ACC112 (cell line): ENCODE measurements at regions not wholly inside any gene's neighbourhood (a gene's known extent, or its start where the extent isn't known, plus 50 kb on each side); places are given as distances from the start of the nearest gene placed in this dataset.

Experiments used
- H2AFZ ChIP-seq: fragments of 200-600 bp; sonication (generic); one replicate; pipeline ENCODE4 v1.6.0; 2017; ENCODE audit warnings: antibody characterized with exemption, low read length; ENCODE audit not compliant: unreplicated experiment
- H3K27ac ChIP-seq: fragments of 200-600 bp; sonication (generic); 2 replicates; pipeline ENCODE4 v1.5.1; 2014; ENCODE audit warnings: low read depth, mild to moderate bottlenecking, antibody characterized with exemption, low read length, moderate library complexity
- H3K27me3 ChIP-seq: fragments of 200-600 bp; sonication (generic); 2 replicates; pipeline ENCODE4 v1.6.1; 2014; ENCODE audit warnings: mild to moderate bottlenecking, antibody characterized with exemption, low read length, moderate library complexity, mixed read lengths; ENCODE audit not compliant: insufficient read depth
- H3K36me3 ChIP-seq: fragments of 200-600 bp; sonication (generic); 2 replicates; pipeline ENCODE4 v1.6.1; 2016; ENCODE audit warnings: mild to moderate bottlenecking, antibody characterized with exemption, low read length, moderate library complexity, mixed read lengths; ENCODE audit not compliant: insufficient read depth
- H3K4me1 ChIP-seq: fragments of 200-600 bp; sonication (generic); one replicate; pipeline ENCODE4 v1.6.1; 2016; ENCODE audit warnings: low read length, mixed read lengths; ENCODE audit not compliant: insufficient read depth, unreplicated experiment, control insufficient read depth
- H3K4me3 ChIP-seq: fragments of 200-600 bp; sonication (generic); 2 replicates; pipeline ENCODE4 v1.5.1; 2014; ENCODE audit warnings: mild to moderate bottlenecking, low read depth, low read length
- H3K79me2 ChIP-seq: fragments of 200-600 bp; sonication (generic); one replicate; pipeline ENCODE4 v1.6.0; 2016; ENCODE audit warnings: low read length; ENCODE audit not compliant: control insufficient read depth, unreplicated experiment, insufficient read depth

DNA sequence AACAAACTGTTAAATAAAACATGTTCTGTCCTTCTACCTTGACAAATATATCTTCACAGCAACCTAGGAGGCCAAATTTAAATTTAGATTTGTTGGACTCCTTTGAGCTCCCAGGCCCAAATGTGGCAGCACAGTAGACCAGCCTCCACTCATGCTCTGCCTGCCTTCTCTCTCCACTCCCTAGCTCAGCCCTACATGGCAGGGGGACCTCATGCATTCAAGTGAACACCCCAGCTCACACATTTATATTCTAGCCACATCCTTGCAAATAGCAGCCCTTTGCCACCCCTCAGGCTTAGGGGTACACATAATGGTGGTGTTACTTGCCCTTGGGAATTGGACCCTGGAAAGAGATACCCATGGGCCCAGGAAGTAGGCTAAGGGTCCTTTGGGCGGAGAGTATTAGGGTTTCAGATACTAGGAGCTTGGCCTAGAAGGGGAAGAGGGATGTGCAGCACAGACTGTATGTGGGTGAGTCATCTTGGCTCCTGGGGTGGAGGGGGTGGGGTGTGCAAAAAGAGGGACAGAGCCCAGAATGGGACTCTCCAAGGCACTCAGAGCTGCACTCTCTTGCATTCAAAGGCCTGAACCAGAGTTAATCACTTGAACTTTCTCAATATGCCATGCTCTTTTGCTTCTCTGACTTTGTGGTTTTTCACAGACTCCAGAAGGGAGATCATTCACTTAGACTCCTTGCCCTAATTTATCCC lies 268.4 kb upstream of the ROPN1 start:
- Histone ChIP-seq H3K27ac (peak overlapping the region; percentile 53), H3K4me3 (no peak overlapping the region), H3K79me2 (no peaks in the 10 kb centered on the region), H3K27me3 (no peaks in the 10 kb centered on the region), H3K36me3 (no peaks in the 10 kb centered on the region), H2AFZ (no peak overlapping the region), H3K4me1 (peaks cover 33% of the 10 kb centered on the region)

DNA sequence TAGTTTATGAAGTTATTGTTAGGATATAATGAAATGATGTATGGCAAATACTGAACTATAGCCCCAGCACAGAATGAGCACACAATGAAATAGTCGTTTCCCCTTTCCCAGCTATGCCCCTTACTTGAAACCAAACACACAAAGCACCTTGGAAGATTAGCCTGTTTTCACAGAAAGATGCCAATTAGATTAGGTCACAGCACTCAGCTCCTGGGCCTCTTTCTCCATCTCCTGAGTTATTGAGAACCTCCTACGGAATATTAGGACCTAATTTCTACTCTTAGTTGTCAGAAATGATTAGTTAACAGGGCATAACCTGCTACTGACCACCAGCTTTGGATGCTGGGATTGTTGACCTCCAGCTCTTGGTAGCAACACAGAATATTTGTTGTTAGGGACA lies 269.4 kb upstream of the ROPN1 start:
- no peak overlapping the region for H2AFZ ChIP-seq
- H3K27ac ChIP-seq, result peak overlapping the region; percentile 53; the same call in 1 of the 2 replicates
- H3K27me3 ChIP-seq, result no peaks in the 10 kb centered on the region
- H3K79me2 ChIP-seq, result no peaks in the 10 kb centered on the region
- no peaks in the 10 kb centered on the region for H3K36me3 ChIP-seq
- H3K4me1 ChIP-seq, result peaks cover 33% of the 10 kb centered on the region
- H3K4me3 ChIP-seq, result no peak overlapping the region

GRCh38 chr3:124263168-124263567 lies 271.2 kb upstream of the ROPN1 start:
- Histone ChIP-seq H3K36me3 (no peaks in the 10 kb centered on the region), H3K4me1 (peaks cover 33% of the 10 kb centered on the region), H3K27me3 (no peaks in the 10 kb centered on the region), H3K79me2 (no peaks in the 10 kb centered on the region), H3K27ac (peak overlapping the region; percentile 67), H3K4me3 (no peak overlapping the region), H2AFZ (peak overlapping the region; percentile 67)

DNA sequence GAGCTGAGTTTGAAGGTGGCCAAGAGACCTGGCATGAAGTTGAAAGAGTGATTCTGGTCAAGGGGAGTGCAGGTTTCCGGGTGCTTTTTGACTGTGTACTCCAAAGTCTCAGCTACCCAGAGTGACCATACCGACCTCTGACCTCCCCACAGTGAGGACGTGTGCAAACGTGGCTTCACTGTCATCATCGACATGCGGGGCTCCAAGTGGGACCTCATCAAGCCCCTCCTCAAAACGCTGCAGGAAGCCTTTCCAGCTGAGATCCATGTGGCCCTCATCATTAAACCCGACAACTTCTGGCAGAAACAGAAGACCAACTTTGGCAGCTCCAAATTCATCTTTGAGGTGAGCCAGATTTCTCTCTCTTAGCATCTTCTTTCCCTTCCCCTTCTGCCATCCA lies 272.4 kb upstream of the ROPN1 start:
- Histone ChIP-seq H3K27me3 (no peaks in the 10 kb centered on the region), H3K4me1 (peaks cover 33% of the 10 kb centered on the region), H3K27ac (no peak overlapping the region)

GRCh38 chr3:124266487-124266886 lies 274.6 kb upstream of the ROPN1 start:
- Histone ChIP-seq H2AFZ (no peak overlapping the region), H3K27ac (no peak overlapping the region), H3K4me3 (no peak overlapping the region), H3K79me2 (no peaks in the 10 kb centered on the region), H3K27me3 (no peaks in the 10 kb centered on the region), H3K36me3 (no peaks in the 10 kb centered on the region), H3K4me1 (peaks cover 15% of the 10 kb centered on the region)

More for the DNA sequence above, 272.4 kb upstream of the ROPN1 start:
- Histone ChIP-seq H2AFZ (no peak overlapping the region), H3K36me3 (no peaks in the 10 kb centered on the region), H3K4me3 (no peak overlapping the region), H3K79me2 (no peaks in the 10 kb centered on the region)

DNA sequence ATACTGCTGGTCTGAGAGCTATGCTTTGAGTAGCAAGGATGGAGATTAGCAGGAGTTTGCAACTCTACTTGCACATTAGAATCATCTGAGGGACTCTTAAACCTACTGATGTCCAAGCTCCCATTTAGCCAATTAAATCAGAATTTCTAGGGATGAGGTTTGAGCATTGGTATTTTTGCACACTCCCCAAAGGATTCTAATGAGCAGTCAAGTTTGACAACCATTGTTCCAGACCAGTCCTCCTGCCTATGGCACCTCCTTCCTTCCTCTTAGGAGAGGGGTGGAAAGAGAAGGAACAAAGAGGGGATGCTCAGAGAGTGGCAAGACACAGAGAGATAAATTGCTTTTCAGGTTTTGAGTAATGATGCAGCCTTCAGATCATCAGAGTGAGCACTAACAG lies 275.5 kb upstream of the ROPN1 start:
- Histone ChIP-seq H3K36me3 (no peaks in the 10 kb centered on the region), H3K4me1 (peaks cover 16% of the 10 kb centered on the region), H3K4me3 (no peak overlapping the region), H3K27ac (no peak overlapping the region), H3K79me2 (no peaks in the 10 kb centered on the region), H3K27me3 (no peaks in the 10 kb centered on the region), H2AFZ (no peak overlapping the region)

DNA sequence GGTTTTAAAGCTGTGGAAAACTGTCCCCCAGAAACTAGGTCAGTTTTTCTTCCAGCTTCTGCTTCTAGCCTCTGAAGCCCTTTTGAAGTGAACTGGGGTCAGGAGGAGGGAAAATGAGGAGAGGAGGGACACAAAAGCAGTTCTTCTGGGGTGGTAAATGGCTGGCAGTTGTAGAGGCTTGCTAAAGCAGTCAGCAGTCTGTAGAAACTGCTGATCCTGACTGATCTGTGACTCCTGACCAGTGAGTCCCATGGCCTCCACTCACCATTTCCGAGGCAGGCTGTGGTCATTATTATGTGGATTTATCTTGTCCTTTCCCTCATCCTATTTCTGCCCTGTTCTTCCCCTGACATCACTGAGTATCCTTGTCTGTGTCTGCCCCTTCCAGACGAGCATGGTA lies 276.4 kb upstream of the ROPN1 start:
- H3K27ac ChIP-seq, result no peak overlapping the region
- no peak overlapping the region for H2AFZ ChIP-seq
- H3K79me2 ChIP-seq, result no peaks in the 10 kb centered on the region
- H3K36me3 ChIP-seq, result no peaks in the 10 kb centered on the region
- peaks cover 14% of the 10 kb centered on the region for H3K4me1 ChIP-seq
- no peak overlapping the region for H3K4me3 ChIP-seq
- no peaks in the 10 kb centered on the region for H3K27me3 ChIP-seq

GRCh38 chr3:124269619-124270018 lies 277.7 kb upstream of the ROPN1 start:
- H2AFZ ChIP-seq, result no peak overlapping the region

GRCh38 chr3:124272605-124273151 lies 280.8 kb upstream of the ROPN1 start:
- no peaks in the 10 kb centered on the region for H3K36me3 ChIP-seq
- no peak overlapping the region for H3K4me3 ChIP-seq
- peaks cover 10% of the 10 kb centered on the region for H3K4me1 ChIP-seq
- no peak overlapping the region for H2AFZ ChIP-seq
- no peak overlapping the region for H3K27ac ChIP-seq
- H3K27me3 ChIP-seq, result no peaks in the 10 kb centered on the region
- H3K79me2 ChIP-seq, result no peaks in the 10 kb centered on the region

More at GRCh38 chr3:124269619-124270018, 277.7 kb upstream of the ROPN1 start:
- H3K79me2 ChIP-seq, result no peaks in the 10 kb centered on the region
- no peaks in the 10 kb centered on the region for H3K36me3 ChIP-seq
- no peak overlapping the region for H3K27ac ChIP-seq
- H3K4me1 ChIP-seq, result peaks cover 10% of the 10 kb centered on the region
- no peak overlapping the region for H3K4me3 ChIP-seq
- H3K27me3 ChIP-seq, result no peaks in the 10 kb centered on the region

DNA sequence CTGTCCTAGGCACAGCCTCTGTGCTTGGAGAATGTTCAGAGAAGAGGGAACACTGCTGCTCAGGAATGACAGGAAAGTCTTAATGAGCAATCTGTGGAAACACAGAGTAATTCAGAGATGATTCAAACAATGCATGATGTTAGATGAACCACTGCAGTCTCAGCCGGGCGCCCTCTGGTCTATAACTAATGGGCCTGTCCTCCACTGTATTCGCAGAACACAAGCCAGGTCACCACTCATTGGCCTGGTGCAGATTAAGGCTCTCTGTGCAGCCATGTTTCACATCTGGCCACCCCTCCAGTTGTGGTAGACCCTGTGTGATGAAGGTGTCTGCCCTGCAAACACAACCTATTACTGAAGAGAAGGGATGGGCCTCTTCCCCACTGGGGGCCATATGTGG lies 281.7 kb upstream of the ROPN1 start:
- Histone ChIP-seq H3K27me3 (no peaks in the 10 kb centered on the region), H3K36me3 (no peaks in the 10 kb centered on the region), H3K79me2 (no peaks in the 10 kb centered on the region), H2AFZ (no peak overlapping the region), H3K27ac (no peak overlapping the region), H3K4me1 (peaks cover 10% of the 10 kb centered on the region), H3K4me3 (no peak overlapping the region)

DNA sequence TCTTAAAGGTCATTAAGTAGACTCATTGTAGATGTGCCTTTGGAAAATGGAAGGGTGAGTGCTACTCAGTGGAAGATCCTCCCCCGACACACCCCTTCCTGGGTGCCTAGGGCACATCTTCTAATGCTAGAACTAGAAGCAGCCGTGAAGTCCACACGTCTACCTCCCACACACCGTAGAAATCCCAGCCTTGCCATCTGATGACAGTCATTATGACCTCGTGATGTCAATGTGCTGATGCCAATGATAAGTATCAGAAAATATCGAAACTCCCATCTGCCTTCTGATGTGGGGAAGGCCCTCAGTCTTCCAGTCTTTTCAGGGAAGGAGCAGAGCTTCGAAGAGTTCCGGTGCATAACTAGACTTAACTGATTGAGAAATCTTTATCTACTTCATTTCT lies 282.1 kb upstream of the ROPN1 start:
- H3K27me3 ChIP-seq, result 0 out of 2 replicates have a peak, but pooled peaks cover 3% of the 10 kb centered on the region
- H3K79me2 ChIP-seq, result no peaks in the 10 kb centered on the region
- no peaks in the 10 kb centered on the region for H3K36me3 ChIP-seq
- peaks cover 10% of the 10 kb centered on the region for H3K4me1 ChIP-seq
- H2AFZ ChIP-seq, result no peak overlapping the region
- H3K4me3 ChIP-seq, result no peak overlapping the region
- no peak overlapping the region for H3K27ac ChIP-seq
